RPMI7951 (cell line): ENCODE measurements at regions not wholly inside any gene's neighbourhood (a gene's known extent, or its start where the extent isn't known, plus 50 kb on each side); places are given as distances from the start of the nearest gene placed in this dataset.

Experiments used
- DNase-seq: peaks from one replicate; pipeline ENCODE4 v3.0.0-alpha.2; 2012; ENCODE audit warnings: low read depth

DNA sequence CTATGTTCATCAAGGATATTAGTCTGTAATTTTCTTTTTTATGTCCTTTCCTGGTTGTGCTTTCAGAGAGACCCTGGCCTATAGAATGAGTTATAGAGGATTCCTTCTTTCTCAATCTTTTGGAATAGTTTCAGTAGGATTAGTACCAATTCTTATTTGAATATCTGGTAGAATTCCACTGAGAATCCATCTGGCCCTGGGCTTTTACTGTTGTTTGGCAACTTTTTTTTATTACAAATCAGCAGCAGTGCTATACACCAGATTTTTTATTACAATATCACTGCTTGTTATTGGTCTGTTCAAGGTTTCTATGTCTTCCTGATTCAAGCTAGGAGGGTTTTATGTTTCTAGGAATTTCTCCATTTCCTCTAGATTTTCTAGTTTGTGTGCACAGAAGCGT, 50.0 kb upstream of the NRSN1 start:
- DNase-seq = no peak
